Esophagus muscularis mucosa (tissue), 4 donors: ENCODE measurements at regions not wholly inside any gene's neighbourhood (a gene's known extent, or its start where the extent isn't known, plus 50 kb on each side); places are given as distances from the start of the nearest gene placed in this dataset.

Experiments
- CTCF ChIP-seq, 3 experiments: fragments of 200-600 bp in 2 of 3; fragments of 450-650 bp in 1 of 3; sonication (generic) in 2 of 3; IDR thresholded peaks; one replicate each; pipeline ENCODE4 v1.5.1; 2017 to 2019; ENCODE audit warnings: antibody characterized with exemption in 3 of 3, mild to moderate bottlenecking in 2 of 3, moderate library complexity in 1 of 3
- EP300 ChIP-seq: sonication (generic); formaldehyde crosslinking; IDR thresholded peaks from one replicate; pipeline ENCODE4 v1.6.1; 2017; ENCODE audit warnings: antibody characterized with exemption
- POLR2A ChIP-seq: fragments of 450-650 bp; IDR thresholded peaks from one replicate; pipeline ENCODE4 v1.6.1; 2017; ENCODE audit warnings: antibody characterized with exemption, moderate library complexity, mild to moderate bottlenecking, low read depth
- POLR2AphosphoS5 ChIP-seq, 2 donors: sonication (generic); formaldehyde crosslinking; IDR thresholded peaks; one replicate each; pipeline ENCODE4 v1.6.1; 2017; ENCODE audit warnings: antibody characterized with exemption in 2 of 2

- TF ChIP-seq CTCF (IDR thresholded peaks at IDR 0.05) (no peak), POLR2A (no peak), POLR2AphosphoS5 (IDR thresholded peaks at IDR 0.05) (no peak), EP300 (no peak)
These were observed 89.3 kb upstream of the CPNE4 start for GRCh38 chr3:132124096-132124495.
